Astrocyte of the hippocampus (primary cell): ENCODE measurements at regions not wholly inside any gene's neighbourhood (a gene's known extent, or its start where the extent isn't known, plus 50 kb on each side); places are given as distances from the start of the nearest gene placed in this dataset.

Source experiments
- DNase-seq: peaks from one replicate; pipeline ENCODE4 v3.0.0; 2011; ENCODE audit warnings: low read depth, low spot score

DNA sequence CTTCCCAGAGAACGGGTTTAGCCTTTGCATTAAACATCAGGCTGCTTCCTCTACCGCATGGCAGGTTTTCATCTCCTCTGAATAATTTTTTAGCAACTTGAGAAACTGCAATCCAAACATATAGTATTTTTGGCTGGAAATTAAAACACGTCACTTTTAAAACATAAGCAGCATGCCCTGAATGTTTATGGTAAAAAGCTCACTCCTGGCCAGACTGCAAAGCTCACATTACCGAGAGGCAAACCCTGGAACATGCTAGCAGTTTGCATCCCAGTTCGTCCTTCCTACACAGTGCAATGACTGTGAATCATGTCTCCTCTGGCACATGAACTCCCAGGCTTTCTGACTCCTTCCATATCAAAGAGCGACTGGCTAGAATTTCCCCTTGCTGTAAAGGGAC is 312.3 kb downstream of the RRAGC start:
- DNase-seq, result no peak

- DNase-seq, result no peak
Measured at GRCh38 chr1:38546636-38547035, 312.9 kb downstream of the RRAGC start.

DNA sequence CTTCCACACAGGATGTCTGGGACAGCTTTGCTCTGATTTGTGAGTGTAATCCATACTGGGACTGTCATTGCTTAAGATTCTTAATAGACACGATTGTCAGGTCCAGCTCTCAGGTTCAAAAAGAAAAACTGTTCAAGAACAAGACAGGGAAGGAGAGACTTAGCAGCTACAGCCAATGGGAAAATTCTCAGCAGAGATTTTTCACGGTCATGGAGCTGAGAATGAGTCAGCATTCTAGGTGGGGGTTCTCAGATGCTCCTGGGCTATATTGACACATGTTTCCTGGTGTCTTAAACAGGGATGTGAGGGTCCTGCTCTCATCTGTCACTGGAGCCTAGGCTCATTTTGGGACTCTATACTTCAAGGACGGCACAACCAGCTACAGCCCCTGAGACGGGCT is 318.3 kb downstream of the RRAGC start:
- DNase-seq, result peak; percentile 41

GRCh38 chr1:38539931-38540330 is 319.6 kb downstream of the RRAGC start:
- DNase-seq, result no peak

GRCh38 chr1:38538834-38539233 is 320.7 kb downstream of the RRAGC start:
- DNase-seq, result no peak

- DNase-seq, result no peak
Measured at GRCh38 chr1:38536089-38536488, 323.5 kb downstream of the RRAGC start.

- no peak for DNase-seq
Measured at GRCh38 chr1:38534473-38534823, 325.1 kb downstream of the RRAGC start.

DNA sequence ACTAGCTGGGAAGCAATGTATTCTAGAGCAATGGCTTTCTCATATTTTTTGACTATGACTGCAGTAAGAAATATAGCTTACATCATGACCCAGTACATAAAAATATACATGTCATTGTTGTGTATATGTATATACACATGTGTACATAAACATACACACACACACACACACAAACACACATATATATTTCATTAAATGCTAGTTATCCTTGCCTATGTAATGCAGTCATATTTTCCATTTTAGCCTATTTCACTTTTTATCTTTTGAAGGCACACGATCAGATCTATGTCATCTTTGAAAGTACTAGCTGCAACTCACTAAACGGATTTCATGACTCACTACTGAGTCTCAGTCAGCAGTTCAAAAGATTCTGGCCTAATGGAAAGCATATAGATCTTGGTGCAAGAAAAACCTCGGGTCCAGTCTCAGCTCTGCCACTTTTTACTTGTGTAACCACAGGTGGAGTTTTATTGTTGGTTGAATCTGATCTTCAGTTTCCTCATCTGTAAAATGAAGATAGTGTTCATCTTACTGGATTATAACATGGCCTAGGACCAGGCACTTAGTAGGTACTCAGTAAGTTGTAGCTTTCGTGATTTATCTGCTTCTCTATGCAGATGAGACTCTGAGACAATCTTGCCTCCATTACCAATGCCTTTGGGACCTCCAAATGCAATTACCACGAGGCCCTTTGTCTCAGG is 325.6 kb downstream of the RRAGC start:
- DNase-seq, result no peak

DNA sequence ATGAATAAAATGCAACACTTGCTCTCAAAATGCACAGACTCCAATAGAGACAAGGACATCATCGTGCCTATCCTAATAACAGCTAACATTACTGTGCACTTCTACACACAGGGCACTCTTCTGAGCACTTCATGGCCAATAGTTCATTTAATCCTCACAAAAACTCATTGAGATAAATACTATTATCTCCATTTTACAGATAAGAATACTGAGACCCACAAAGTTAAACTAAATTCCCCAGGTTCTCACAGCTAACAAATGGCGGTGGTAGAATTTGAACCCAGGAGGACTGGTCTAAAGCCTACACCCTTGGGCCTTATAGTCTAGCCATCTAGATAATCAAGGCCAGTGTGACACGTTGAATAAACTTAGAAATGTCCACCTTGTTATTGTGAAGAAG is 328.6 kb downstream of the RRAGC start:
- no peak for DNase-seq

- no peak for DNase-seq
Measured at GRCh38 chr1:38529946-38530345, 329.6 kb downstream of the RRAGC start.

GRCh38 chr1:38529391-38529790 is 330.2 kb downstream of the RRAGC start:
- DNase-seq, result no peak

DNA sequence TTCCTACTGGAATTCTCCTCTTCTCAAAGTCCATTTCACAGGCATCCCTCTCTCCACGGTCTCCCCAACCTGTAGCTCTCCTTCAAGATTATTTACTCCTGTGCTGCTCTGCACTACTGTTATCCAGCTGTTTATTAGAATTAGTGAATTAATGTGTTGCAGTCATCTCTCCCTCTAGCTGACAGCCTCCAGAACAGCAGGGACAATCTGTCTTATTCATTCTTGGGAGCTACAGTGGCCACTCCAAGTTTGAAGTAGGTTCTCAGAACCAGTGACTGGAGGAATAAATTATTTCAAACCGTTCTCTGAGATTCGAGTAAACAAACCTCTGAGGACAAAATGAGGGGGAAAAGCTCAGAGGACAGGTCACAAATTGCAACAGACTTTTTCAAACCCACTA is 330.9 kb downstream of the RRAGC start:
- no peak for DNase-seq

DNA sequence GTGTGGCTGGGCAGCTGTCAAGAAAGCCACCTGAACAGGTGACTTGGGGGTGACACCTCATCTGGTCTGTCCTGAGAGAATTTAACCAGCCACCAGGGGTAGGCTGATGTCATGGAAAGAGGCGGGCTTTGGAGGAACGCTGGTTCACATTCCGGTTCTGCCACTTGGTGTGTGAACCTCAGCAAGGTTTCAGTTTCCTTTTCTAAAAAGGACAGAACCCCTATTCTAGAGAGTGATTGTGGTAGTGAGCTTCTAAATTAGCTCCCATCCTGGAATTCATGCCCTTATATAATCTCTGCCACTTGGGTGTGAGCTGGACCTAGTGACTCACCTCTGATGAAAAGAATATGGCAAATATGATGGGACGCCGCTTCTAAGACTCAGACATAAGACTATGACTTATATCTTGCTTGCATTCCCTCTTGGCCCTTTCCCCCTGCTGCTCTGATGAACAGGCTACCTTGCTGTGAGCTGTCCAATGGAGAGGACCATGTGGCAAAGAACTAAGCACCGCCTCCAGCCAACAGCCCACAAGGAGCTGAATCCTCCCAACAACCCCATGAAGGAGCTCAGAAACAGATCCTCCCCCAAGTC is 332.1 kb downstream of the RRAGC start:
- DNase-seq, result no peak

DNA sequence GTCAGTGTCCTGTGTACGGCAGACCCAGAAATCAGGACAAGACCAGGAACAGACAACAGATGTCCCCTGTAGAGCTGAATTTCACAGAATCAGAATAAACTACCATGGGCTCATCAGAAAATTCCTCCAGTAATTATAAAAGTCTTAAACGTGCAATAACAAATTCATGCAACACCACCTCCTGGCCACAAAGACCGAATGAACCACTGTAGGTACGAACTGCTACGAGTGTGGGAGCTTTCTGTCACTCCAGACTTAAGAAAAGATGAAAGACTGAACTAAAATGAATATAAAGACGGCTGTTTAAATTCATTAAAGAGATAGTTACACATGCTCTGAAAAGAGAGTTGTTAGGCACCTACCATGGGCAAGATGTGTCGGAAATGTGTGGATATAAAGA is 333.5 kb downstream of the RRAGC start:
- no peak for DNase-seq

DNA sequence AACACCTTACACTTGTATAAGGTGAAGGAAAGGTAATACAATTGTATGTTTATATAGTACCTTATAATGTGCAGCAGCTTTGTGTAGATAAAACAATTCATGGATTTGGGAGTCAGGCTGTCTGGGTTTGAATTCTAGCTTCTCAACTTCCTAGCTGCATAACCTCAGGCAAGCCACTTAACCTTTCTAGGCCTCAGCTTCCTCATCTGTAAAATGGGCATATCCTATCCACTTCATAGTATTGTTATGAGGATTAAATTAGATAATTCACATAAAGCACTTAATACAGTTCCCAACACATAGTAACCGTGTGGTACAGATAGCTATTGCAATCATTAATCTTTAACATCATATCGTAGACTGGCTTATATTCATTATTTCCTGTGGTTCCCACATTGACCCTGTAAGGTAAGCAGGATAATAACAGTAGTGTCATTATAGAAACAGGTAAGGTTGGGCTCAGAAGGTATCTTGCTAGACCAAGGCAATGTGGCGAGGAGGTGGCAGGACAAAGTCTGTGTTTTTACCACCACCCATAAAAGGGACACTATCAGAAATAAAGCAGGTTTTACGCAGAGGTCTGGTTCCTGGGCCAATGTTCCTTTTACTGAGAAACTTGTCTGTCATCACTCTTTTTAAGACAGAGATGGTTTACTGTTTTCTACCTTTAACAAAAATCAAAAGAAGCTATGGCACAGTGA is 334.1 kb downstream of the RRAGC start:
- no peak for DNase-seq

GRCh38 chr1:38524025-38524641 is 335.4 kb downstream of the RRAGC start:
- no peak for DNase-seq

DNA sequence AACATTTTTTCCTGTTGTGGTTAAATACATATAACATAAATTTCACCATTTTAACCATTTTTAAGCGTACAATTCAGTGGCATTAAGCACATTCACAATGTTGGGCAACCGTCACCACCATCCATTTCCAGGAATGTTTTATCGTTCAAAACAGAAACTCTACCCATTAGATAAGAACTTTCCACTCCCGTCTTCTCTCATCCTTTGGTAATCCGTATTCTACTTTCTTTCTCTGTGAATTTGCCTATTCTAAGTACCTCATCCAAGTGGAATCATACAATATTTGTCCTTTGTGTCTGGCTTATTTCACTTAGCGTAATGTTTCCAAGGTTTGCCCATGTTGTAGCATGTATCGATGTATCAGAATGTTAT is 336.0 kb downstream of the RRAGC start:
- no peak for DNase-seq

- DNase-seq, result no peak
Measured at GRCh38 chr1:38522915-38523567, 336.5 kb downstream of the RRAGC start.

DNA sequence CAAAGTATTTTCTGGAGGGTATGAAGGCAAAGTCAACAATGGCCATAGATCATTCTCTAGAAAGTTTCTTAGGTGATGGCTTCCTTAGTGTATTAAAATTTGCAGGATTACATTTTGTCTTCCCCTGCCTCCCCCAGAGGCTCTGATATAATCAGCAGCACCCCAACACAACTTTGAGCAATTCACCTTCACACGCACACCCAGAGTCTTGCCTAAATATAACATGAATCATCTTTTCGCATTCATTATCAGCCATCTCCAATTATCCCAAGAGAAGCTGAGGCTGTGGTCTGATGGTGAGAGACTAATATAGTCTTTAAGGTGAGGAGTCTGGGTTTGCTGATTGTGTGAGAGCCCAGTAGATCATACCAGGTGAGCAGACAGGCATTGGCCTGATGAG is 343.0 kb downstream of the RRAGC start:
- DNase-seq, result no peak

- no peak for DNase-seq
Measured at GRCh38 chr1:38512789-38513188, 346.8 kb downstream of the RRAGC start.

- DNase-seq, result no peak
Measured at GRCh38 chr1:38512024-38512767, 347.4 kb downstream of the RRAGC start.

DNA sequence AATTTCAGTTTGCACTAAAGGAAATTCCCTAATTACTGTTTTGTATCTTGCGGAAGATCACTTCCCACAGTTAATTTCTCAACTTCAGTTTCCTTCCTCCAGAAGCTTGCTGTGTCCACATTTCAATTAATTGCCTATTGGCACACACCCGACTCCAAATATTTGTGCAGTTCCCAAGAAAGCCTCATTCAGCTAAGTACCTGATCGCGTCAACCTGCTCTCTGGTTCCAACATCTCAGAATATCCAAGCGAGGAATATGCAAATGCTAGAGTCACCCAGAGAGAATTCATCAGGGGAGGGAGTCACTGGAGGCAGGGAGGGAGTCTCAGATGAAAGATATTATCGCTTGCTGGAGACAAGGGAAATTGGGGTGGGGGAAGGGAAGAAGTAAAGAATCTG is 351.3 kb downstream of the RRAGC start:
- DNase-seq, result peak; percentile 61
